Tibial nerve (tissue), 4 donors: ENCODE measurements at regions not wholly inside any gene's neighbourhood (a gene's known extent, or its start where the extent isn't known, plus 50 kb on each side); places are given as distances from the start of the nearest gene placed in this dataset.
"Not testable (repeated sequence)": the region's sequence is repeated elsewhere in the genome, so short reads cannot be mapped to it uniquely, and the experiment has no call there.

Source experiments
- DNase-seq, 2 donors: peaks; one replicate each; pipeline ENCODE4 v3.0.0-alpha.2; 2019; ENCODE audit warnings: low spot score in 2 of 2
- H3K27ac ChIP-seq, 4 donors: fragments of 200-600 bp; sonication (generic) in 3 of 4; one replicate each; pipeline ENCODE4 v1.5.1; 2017 to 2019; ENCODE audit warnings: mild to moderate bottlenecking in 1 of 4
- H3K27me3 ChIP-seq, 2 donors: fragments of 200-600 bp; sonication (generic) in 1 of 2; one replicate each; pipeline versions ENCODE4 v1.5.1 to v1.6.0; 2017 to 2019
- H3K36me3 ChIP-seq, 3 donors: fragments of 200-600 bp; sonication (generic); one replicate each; pipeline ENCODE4 v1.5.1; 2018 to 2019
- H3K4me1 ChIP-seq, 4 donors: fragments of 200-600 bp; sonication (generic) in 3 of 4; one replicate each; pipeline ENCODE4 v1.5.1; 2017 to 2019
- H3K4me3 ChIP-seq, 4 donors: fragments of 200-600 bp; sonication (generic) in 3 of 4; one replicate each; pipeline ENCODE4 v1.5.1; 2017 to 2019; ENCODE audit warnings: mild to moderate bottlenecking in 1 of 4, moderate library complexity in 1 of 4
- H3K9me3 ChIP-seq, 4 donors: fragments of 200-600 bp; sonication (generic) in 3 of 4; one replicate each; pipeline ENCODE4 v1.5.1; 2017 to 2019
- EP300 ChIP-seq, 2 donors: sonication (generic); formaldehyde crosslinking; IDR thresholded peaks; one replicate each; pipeline ENCODE4 v1.6.1; 2017; ENCODE audit warnings: antibody characterized with exemption in 2 of 2, mild to moderate bottlenecking in 1 of 2
- POLR2A ChIP-seq, 2 donors: fragments of 450-650 bp; IDR thresholded peaks; one replicate each; pipeline ENCODE4 v1.6.1; 2017; ENCODE audit warnings: antibody characterized with exemption in 2 of 2, mild to moderate bottlenecking in 2 of 2, moderate library complexity in 2 of 2
- WGBS, 2 donors: methylation state at CpG; one replicate each; pipeline ENCODE4 v1.1.5; 2018; 5-methylcytosine and 5-hydroxymethylcytosine counted together
- TF ChIP-seq, protein P1 (sequence below), 5 experiments: fragments of 200-600 bp in 3 of 5; fragments of 450-650 bp in 2 of 5; sonication (generic) in 3 of 5; IDR thresholded peaks; one replicate each; pipeline ENCODE4 v1.5.1; 2016 to 2019; ENCODE audit warnings: antibody characterized with exemption in 5 of 5, mild to moderate bottlenecking in 3 of 5, moderate library complexity in 2 of 5

DNA sequence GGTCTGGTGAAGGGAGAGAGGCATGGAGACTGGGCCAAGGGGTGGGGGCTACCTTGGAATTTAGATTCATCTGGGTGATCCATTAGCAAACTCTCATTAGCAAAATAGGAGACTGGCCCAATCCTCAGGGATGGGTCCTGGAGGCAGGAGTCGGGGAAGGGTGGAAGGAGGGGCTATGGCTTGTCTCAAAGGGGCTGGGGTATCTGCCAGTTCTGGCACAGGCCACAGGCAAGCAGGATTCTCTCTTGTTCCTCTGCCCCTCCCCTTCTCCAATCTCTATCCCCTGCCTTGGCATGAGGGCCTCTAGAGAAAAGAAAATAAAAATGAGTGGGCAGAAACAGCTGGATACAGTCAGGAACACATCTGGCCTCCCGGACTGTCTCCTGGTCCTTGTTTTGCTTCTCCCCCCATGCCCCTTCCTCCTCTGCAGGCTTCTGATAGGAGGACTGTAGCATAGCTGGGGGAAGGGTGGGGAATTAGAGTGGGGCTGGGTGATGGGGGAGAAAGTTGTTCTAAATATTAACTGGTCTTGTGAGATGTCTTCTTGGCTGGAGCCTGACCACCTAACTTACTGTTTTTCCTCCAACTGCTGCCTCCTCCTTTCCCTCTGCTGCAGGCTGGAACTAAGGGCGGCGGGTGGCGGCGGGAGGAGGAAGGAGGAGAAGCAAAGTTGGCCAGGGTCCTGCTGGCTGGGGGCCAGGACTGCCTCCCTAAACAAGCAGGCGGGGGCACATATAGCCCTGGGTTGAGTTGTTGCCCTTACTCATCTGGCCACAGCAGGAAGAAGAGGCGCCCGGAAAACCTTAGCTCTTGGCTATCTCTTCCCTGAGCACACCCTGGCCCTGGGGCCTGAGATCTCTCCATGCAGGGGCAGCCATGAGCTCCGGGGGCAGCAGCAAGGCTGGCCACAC lies 53.3 kb upstream of the LAS1L start:
- 4 to 42% methylated on average over 3 to 10 of the region's 10 CpGs for WGBS, 2 donors
- Histone ChIP-seq H3K4me3 (peak overlapping the region in 2 of 4 donors; percentile 7 to 39), H3K27me3 (peaks cover 0 to 3% of the 10 kb centered on the region in 2 donors), H3K27ac (peak overlapping the region in 3 of 4 donors; percentile 56 to 73 (median 72)), H3K4me1 (peaks cover 0 to 14% (median 5%) of the 10 kb centered on the region in 4 donors), H3K36me3 (no peaks in the 10 kb centered on the region), H3K9me3 (no peaks in the 10 kb centered on the region)
- TF ChIP-seq, protein P1, sequence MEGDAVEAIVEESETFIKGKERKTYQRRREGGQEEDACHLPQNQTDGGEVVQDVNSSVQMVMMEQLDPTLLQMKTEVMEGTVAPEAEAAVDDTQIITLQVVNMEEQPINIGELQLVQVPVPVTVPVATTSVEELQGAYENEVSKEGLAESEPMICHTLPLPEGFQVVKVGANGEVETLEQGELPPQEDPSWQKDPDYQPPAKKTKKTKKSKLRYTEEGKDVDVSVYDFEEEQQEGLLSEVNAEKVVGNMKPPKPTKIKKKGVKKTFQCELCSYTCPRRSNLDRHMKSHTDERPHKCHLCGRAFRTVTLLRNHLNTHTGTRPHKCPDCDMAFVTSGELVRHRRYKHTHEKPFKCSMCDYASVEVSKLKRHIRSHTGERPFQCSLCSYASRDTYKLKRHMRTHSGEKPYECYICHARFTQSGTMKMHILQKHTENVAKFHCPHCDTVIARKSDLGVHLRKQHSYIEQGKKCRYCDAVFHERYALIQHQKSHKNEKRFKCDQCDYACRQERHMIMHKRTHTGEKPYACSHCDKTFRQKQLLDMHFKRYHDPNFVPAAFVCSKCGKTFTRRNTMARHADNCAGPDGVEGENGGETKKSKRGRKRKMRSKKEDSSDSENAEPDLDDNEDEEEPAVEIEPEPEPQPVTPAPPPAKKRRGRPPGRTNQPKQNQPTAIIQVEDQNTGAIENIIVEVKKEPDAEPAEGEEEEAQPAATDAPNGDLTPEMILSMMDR (IDR thresholded peaks at IDR 0.05): no peak
- TF ChIP-seq POLR2A (IDR thresholded peaks at IDR 0.05) (peak in 1 of 2 donors; percentile 12), EP300 (IDR thresholded peaks at IDR 0.05) (peak in 1 of 2 donors; percentile 23)
- peak; percentile 70 to 78 for DNase-seq

DNA sequence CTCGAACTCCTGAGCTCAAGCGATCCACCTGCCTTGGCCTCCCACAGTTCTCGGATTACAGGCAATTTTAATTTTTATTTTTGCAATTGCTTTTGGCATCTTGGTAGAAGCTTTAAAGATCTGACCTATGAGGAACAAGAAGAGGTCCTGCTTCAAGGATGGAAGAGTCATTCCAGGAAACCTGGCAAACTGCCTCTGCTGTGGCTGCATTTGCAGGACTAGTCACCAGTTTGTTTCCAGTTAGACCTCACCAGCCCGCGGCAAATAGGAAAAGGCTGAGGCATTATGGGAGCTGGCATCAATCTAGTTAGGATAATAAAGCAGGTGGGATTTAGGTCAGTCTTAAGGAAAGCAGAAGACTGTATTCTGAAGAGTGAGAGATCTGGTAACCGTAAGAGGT lies 51.9 kb upstream of the LAS1L start:
- DNase-seq: no peak
- WGBS, 2 donors: 81 to 92% methylated on average over 6 of the region's 6 CpGs
- H3K36me3 ChIP-seq: no peaks in the 10 kb centered on the region

DNA sequence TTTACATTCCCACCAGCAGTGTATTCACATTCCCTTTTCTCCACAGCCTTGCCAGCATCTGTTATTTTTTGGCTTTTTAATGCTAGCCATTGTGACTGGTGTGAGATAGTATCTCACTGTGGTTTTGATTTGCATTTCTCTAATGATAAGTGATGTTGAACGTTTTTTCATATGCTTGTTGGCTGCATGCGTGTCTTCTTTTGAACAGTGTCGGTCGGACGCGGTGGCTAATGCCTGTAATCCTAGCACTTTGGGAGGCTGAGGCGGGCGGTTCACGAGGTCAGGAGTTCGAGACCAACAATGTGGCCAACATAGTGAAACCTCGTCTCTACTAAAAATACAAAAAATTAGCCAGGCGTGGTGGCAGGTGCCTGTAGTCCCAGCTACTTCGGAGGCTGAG lies 50.6 kb upstream of the LAS1L start:
- 80 to 92% methylated on average over 13 of the region's 13 CpGs for WGBS, 2 donors

More for the DNA sequence above, 51.9 kb upstream of the LAS1L start:
- TF ChIP-seq POLR2A (IDR thresholded peaks at IDR 0.05) (no peak), EP300 (IDR thresholded peaks at IDR 0.05) (no peak)
- TF ChIP-seq, protein P1 (IDR thresholded peaks at IDR 0.05): no peak
- Histone ChIP-seq H3K27me3 (no peaks in the 10 kb centered on the region), H3K4me3 (no peak overlapping the region), H3K27ac (no peak overlapping the region), H3K4me1 (peaks cover 0 to 18% (median 5%) of the 10 kb centered on the region in 4 donors), H3K9me3 (no peaks in the 10 kb centered on the region)

More for the DNA sequence above, 50.6 kb upstream of the LAS1L start:
- not testable (repeated sequence) for H3K27me3 ChIP-seq, H3K9me3 ChIP-seq, H3K36me3 ChIP-seq, DNase-seq, H3K27ac ChIP-seq, H3K4me3 ChIP-seq
- peaks cover 0 to 18% (median 5%) of the 10 kb centered on the region in 4 donors for H3K4me1 ChIP-seq
